Testis (tissue), 2 donors: ENCODE measurements at regions not wholly inside any gene's neighbourhood (a gene's known extent, or its start where the extent isn't known, plus 50 kb on each side); places are given as distances from the start of the nearest gene placed in this dataset.

ENCODE experiments used
- CTCF ChIP-seq, 3 experiments: fragments of 450-650 bp in 2 of 3; fragments of 200-600 bp in 1 of 3; sonication (generic) in 1 of 3; IDR thresholded peaks; one replicate each; pipeline ENCODE4 v1.5.1; 2016 to 2019; ENCODE audit warnings: antibody characterized with exemption in 3 of 3, mild to moderate bottlenecking in 2 of 3, moderate library complexity in 1 of 3
- POLR2A ChIP-seq: fragments of 450-650 bp; IDR thresholded peaks from one replicate; pipeline ENCODE4 v1.6.1; 2017; ENCODE audit warnings: antibody characterized with exemption, mild to moderate bottlenecking, moderate library complexity

- TF ChIP-seq CTCF (IDR thresholded peaks at IDR 0.05) (peak in 2 of 3 experiments; percentile 31 to 33), POLR2A (no peak)
These were observed 204.5 kb downstream of the ZFP36L2 start for GRCh38 chr2:43021791-43022509.
